ENCODE measurements at regions not wholly inside any gene's neighbourhood (a gene's known extent, or its start where the extent isn't known, plus 50 kb on each side); places are given as distances from the start of the nearest gene placed in this dataset.

- Histone ChIP-seq H3K27ac (no peak overlapping the region), H3K4me3 (ENCODE audit: low read depth in 1 of 2, low read length in 1 of 2) (no peak overlapping the region), H3K27me3 (no peaks in the 10 kb centered on the region), H3K9me3 (no peaks in the 10 kb centered on the region), H3K36me3 (no peaks in the 10 kb centered on the region), H3K4me1 (ENCODE audit: control insufficient read depth in 1 of 2, insufficient read depth in 1 of 2, low read depth in 1 of 2, low read length in 1 of 2) (no peaks in the 10 kb centered on the region)
- TF ChIP-seq, protein P1, sequence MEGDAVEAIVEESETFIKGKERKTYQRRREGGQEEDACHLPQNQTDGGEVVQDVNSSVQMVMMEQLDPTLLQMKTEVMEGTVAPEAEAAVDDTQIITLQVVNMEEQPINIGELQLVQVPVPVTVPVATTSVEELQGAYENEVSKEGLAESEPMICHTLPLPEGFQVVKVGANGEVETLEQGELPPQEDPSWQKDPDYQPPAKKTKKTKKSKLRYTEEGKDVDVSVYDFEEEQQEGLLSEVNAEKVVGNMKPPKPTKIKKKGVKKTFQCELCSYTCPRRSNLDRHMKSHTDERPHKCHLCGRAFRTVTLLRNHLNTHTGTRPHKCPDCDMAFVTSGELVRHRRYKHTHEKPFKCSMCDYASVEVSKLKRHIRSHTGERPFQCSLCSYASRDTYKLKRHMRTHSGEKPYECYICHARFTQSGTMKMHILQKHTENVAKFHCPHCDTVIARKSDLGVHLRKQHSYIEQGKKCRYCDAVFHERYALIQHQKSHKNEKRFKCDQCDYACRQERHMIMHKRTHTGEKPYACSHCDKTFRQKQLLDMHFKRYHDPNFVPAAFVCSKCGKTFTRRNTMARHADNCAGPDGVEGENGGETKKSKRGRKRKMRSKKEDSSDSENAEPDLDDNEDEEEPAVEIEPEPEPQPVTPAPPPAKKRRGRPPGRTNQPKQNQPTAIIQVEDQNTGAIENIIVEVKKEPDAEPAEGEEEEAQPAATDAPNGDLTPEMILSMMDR (IDR thresholded peaks at IDR 0.05), result no peak
Measured at GRCh38 chr13:22596171-22596863, 584.5 kb upstream of the SGCG start.

DNA sequence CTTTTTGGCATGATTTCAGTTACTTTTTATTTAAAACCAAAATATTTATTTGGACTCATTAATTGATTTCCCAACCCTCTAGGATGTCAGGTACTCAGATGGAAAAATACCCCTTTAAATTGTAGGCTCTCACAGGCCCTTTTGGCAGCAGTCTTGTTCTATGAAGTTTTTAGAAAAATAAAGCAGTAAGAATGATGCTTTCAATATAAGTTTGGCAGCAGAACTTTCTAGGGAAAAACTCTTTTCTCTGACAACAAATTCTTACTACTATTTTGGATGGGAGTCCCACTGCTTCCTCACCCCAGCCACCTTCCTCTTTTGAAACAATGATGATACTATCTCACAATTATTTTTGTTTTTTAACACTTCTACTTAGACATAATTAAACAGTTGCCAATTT, 581.6 kb upstream of the SGCG start:
- H3K4me1 ChIP-seq (ENCODE audit: control insufficient read depth in 1 of 2, insufficient read depth in 1 of 2, low read depth in 1 of 2, low read length in 1 of 2), result no peaks in the 10 kb centered on the region
- no peaks in the 10 kb centered on the region for H3K27me3 ChIP-seq
- TF ChIP-seq, protein P1 (IDR thresholded peaks at IDR 0.05), result no peak

DNA sequence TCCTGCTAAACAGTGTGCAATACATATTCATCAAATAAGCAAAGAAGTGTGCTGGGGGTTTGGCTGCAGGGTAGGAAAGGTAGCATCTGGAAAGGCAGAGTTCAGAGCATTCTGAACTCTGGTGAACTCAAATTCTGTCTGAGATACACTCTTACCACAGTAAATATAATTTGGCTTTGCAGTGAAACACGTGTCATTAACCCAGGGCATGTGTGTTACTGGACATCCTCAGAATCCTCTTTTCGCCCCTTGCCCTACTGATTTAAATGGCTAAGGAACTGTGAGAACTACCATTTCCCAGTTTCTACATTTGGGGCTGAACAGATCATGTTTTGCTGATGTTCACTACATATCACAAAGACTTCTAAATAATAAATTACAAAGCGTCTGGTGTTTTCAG, 562.8 kb upstream of the SGCG start:
- TF ChIP-seq, protein P1 (IDR thresholded peaks at IDR 0.05), result no peak
- no peaks in the 10 kb centered on the region for H3K9me3 ChIP-seq
- H3K4me3 ChIP-seq (ENCODE audit: low read depth in 1 of 2, low read length in 1 of 2), result no peak overlapping the region
- H3K27me3 ChIP-seq, result no peaks in the 10 kb centered on the region
- H3K36me3 ChIP-seq, result no peaks in the 10 kb centered on the region
- H3K4me1 ChIP-seq (ENCODE audit: control insufficient read depth in 1 of 2, insufficient read depth in 1 of 2, low read depth in 1 of 2, low read length in 1 of 2), result no peaks in the 10 kb centered on the region
- no peak overlapping the region for H3K27ac ChIP-seq

More for the DNA sequence above, 581.6 kb upstream of the SGCG start:
- no peaks in the 10 kb centered on the region for H3K9me3 ChIP-seq
- no peak overlapping the region for H3K27ac ChIP-seq
- H3K4me3 ChIP-seq (ENCODE audit: low read depth in 1 of 2, low read length in 1 of 2), result no peak overlapping the region
- H3K36me3 ChIP-seq, result no peaks in the 10 kb centered on the region

DNA sequence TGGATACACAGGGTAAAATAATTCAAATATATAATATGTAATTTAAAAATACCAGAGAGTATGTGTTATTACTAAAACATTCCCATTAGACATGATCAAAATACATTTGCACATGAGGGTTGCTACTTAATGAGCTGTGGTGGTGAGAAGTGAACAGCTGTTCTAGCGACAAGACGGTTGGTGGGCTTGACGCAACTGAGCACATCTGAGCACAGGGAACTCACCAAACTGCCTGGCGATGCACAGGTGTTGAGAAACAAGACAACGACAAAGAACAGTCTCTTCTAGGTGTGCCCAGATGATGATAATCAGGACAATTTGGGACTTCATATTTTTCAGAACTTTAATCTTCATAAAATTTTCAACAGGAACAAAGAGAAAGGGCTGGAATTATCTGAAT, 555.1 kb upstream of the SGCG start:
- no peaks in the 10 kb centered on the region for H3K4me1 ChIP-seq (ENCODE audit: control insufficient read depth in 1 of 2, insufficient read depth in 1 of 2, low read depth in 1 of 2, low read length in 1 of 2)
- no peaks in the 10 kb centered on the region for H3K9me3 ChIP-seq
- H3K27me3 ChIP-seq, result no peaks in the 10 kb centered on the region
- H3K4me3 ChIP-seq (ENCODE audit: low read depth in 1 of 2, low read length in 1 of 2), result no peak overlapping the region
- TF ChIP-seq, protein P1 (IDR thresholded peaks at IDR 0.05), result no peak
- no peak overlapping the region for H3K27ac ChIP-seq
- H3K36me3 ChIP-seq, result no peaks in the 10 kb centered on the region

DNA sequence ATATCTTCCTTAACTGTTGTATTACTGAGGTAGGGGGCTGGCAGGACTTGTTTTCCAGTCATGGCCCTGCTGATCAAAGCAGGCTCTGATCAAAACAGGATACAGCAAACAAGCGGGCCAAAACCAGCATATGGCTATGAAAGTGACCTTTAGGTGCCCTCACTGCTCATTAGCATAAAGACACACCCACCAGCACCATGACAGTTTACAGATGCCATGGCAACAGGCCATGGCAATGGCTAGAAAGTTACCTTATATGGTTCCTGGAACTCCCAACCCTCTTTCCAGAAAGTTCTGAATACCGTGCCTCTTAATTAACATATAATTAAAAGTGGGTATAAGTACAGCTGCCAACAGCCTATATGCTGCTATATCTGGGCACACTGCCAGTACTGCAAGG, 551.4 kb upstream of the SGCG start:
- Histone ChIP-seq H3K9me3 (no peaks in the 10 kb centered on the region), H3K4me3 (ENCODE audit: low read depth in 1 of 2, low read length in 1 of 2) (no peak overlapping the region), H3K4me1 (ENCODE audit: control insufficient read depth in 1 of 2, insufficient read depth in 1 of 2, low read depth in 1 of 2, low read length in 1 of 2) (no peaks in the 10 kb centered on the region), H3K27ac (no peak overlapping the region), H3K27me3 (no peaks in the 10 kb centered on the region), H3K36me3 (no peaks in the 10 kb centered on the region)
- TF ChIP-seq, protein P1 (IDR thresholded peaks at IDR 0.05), result no peak
